H1 (cell line): ENCODE measurements at regions not wholly inside any gene's neighbourhood (a gene's known extent, or its start where the extent isn't known, plus 50 kb on each side); places are given as distances from the start of the nearest gene placed in this dataset.

ENCODE experiments used
- CHD1 ChIP-seq: IDR thresholded peaks from 2 replicates; pipeline ENCODE4 v1.6.1; 2012; ENCODE audit warnings: low read depth, low read length, improper control_type of control experiment
- CREB1 ChIP-seq: IDR thresholded peaks from 2 replicates; pipeline ENCODE4 v1.6.1; 2012; ENCODE audit warnings: inconsistent platforms
- CTCF ChIP-seq, 3 experiments: IDR thresholded peaks; 1 replicate in 2 of 3; 2 replicates in 1 of 3; pipeline versions ENCODE4 v1.5.1 to v1.6.1; 2011; ENCODE audit warnings: low read length in 3 of 3, mild to moderate bottlenecking in 3 of 3, inconsistent platforms in 2 of 3, low read depth in 1 of 3, moderate library complexity in 1 of 3; ENCODE audit not compliant: insufficient read depth in 1 of 3; ENCODE audit errors: control extremely low read depth in 1 of 3
- MAFK ChIP-seq: IDR thresholded peaks from 2 replicates; pipeline ENCODE4 v1.6.1; 2012; ENCODE audit warnings: low read depth, mild to moderate bottlenecking, improper control_type of control experiment, low read length
- MAX ChIP-seq: IDR thresholded peaks from 2 replicates; pipeline ENCODE4 v1.6.1; 2012; ENCODE audit warnings: inconsistent platforms
- RFX5 ChIP-seq: IDR thresholded peaks from 2 replicates; pipeline ENCODE4 v1.6.1; 2011; ENCODE audit warnings: low read depth, low read length, improper control_type of control experiment, borderline replicate concordance

- TF ChIP-seq MAFK (no peak), CTCF (IDR thresholded peaks at IDR 0.05; ENCODE audit: control extremely low read depth in 1 of 3, insufficient read depth in 1 of 3, low read depth in 1 of 3, low read length in 3 of 3) (no peak), MAX (no peak), RFX5 (no peak), CREB1 (no peak), CHD1 (no peak)
Measured at GRCh38 chr3:44048949-44049348, 192.7 kb upstream of the TOPAZ1 start.
